ENCODE measurements at regions not wholly inside any gene's neighbourhood (a gene's known extent, or its start where the extent isn't known, plus 50 kb on each side); places are given as distances from the start of the nearest gene placed in this dataset.

DNA sequence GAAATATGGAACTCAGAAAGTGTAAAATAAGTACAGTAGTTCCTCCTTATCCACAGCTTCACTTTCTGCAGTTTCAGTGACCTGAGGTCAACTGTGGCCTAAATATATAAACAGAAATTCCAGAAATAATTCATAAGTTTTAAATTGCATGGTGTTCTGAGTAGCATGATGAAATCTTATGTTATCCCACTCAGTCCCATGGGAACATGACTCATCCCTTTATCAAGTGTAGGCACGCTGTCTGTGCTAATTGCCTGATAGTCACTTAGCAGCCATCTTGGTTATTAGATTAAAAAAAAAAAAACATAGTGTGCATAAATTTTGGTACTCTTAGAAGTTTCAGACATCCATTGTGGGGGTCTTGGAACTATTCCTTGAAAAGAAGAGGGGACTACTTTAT is 983.4 kb upstream of the ADGRL3 start:
- no peaks in the 10 kb centered on the region for H3K36me3 ChIP-seq (ENCODE audit: control insufficient read depth in 2 of 2, extremely low read depth in 1 of 2, insufficient read depth in 2 of 2, low read length in 2 of 2)
- BruUV-seq (replicated peaks): no TSS peak
- FAIRE-seq: no peak

More for the DNA sequence above, 983.4 kb upstream of the ADGRL3 start:
- H3K9me3 ChIP-seq (replicated peaks; ENCODE audit: control insufficient read depth, insufficient read depth, low read length): no peaks in the 10 kb centered on the region
- no peak overlapping the region for H3K4me3 ChIP-seq (replicated peaks in 1 of 3; ENCODE audit: insufficient read depth in 1 of 3, low read depth in 1 of 3, low read length in 3 of 3)
- intact Hi-C loops (cut with micrococcal nuclease) (no loop called here), dilution Hi-C loops (cut with MboI; ENCODE audit: extremely low pct_ligation_motif_present, low sequenced_read_pairs) (no loop called here)
- no peaks in the 10 kb centered on the region for H3K27me3 ChIP-seq (ENCODE audit: control insufficient read depth in 2 of 2, insufficient read depth in 2 of 2, low read length in 2 of 2)
- no peaks in the 10 kb centered on the region for H4K20me1 ChIP-seq (replicated peaks; ENCODE audit: control insufficient read depth, extremely low read depth, insufficient read depth, low read length)
- H3K9ac ChIP-seq (replicated peaks; ENCODE audit: extremely low read depth, insufficient read depth, low read length): no peak overlapping the region
- no peak overlapping the region for H3K4me2 ChIP-seq (ENCODE audit: insufficient read depth, low read length)
- no peaks in the 10 kb centered on the region for H3K79me2 ChIP-seq (ENCODE audit: control insufficient read depth, insufficient read depth, low read length)
- H2AFZ ChIP-seq (ENCODE audit: low read depth, low read length): no peak overlapping the region
- ChIA-PET POLR2A (no interaction called here), CTCF (no interaction called here)
- no peak for DNase-seq (ENCODE audit: low read depth, low spot score)
- no peak overlapping the region for H3K27ac ChIP-seq (ENCODE audit: insufficient read depth, low read depth, low read length)
- H3K9me1 ChIP-seq (replicated peaks; ENCODE audit: control insufficient read depth, extremely low read depth, insufficient read depth, low read length): no peaks in the 10 kb centered on the region
- H3K4me1 ChIP-seq (ENCODE audit: control insufficient read depth, extremely low read depth, insufficient read depth, low read length): no peaks in the 10 kb centered on the region
- TF ChIP-seq EZH2 (IDR thresholded peaks at IDR 0.05; ENCODE audit: borderline replicate concordance, low read depth, low read length, severe bottlenecking) (no peak), GATA2 (IDR thresholded peaks at IDR 0.05; ENCODE audit: insufficient read depth, insufficient read length, low read depth, low read length) (no peak), FOS (IDR thresholded peaks at IDR 0.05; ENCODE audit: borderline replicate concordance, insufficient read depth, low read length) (no peak), POLR2AphosphoS5 (IDR thresholded peaks at IDR 0.05; ENCODE audit: insufficient read depth, low read depth, low read length) (no peak), JUN (IDR thresholded peaks at IDR 0.05; ENCODE audit: borderline replicate concordance, insufficient read depth, insufficient read length, low read depth) (no peak), POLR2A (IDR thresholded peaks at IDR 0.05; ENCODE audit: low read depth, low read length) (no peak), MYC (IDR thresholded peaks at IDR 0.05; ENCODE audit: low read depth, low read length) (no peak)
- TF ChIP-seq, protein P1, sequence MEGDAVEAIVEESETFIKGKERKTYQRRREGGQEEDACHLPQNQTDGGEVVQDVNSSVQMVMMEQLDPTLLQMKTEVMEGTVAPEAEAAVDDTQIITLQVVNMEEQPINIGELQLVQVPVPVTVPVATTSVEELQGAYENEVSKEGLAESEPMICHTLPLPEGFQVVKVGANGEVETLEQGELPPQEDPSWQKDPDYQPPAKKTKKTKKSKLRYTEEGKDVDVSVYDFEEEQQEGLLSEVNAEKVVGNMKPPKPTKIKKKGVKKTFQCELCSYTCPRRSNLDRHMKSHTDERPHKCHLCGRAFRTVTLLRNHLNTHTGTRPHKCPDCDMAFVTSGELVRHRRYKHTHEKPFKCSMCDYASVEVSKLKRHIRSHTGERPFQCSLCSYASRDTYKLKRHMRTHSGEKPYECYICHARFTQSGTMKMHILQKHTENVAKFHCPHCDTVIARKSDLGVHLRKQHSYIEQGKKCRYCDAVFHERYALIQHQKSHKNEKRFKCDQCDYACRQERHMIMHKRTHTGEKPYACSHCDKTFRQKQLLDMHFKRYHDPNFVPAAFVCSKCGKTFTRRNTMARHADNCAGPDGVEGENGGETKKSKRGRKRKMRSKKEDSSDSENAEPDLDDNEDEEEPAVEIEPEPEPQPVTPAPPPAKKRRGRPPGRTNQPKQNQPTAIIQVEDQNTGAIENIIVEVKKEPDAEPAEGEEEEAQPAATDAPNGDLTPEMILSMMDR (IDR thresholded peaks at IDR 0.05; ENCODE audit: extremely low read depth in 1 of 2, insufficient read depth in 1 of 2, low read depth in 1 of 2, low read length in 2 of 2): no peak
- TF ChIP-seq, protein P2, sequence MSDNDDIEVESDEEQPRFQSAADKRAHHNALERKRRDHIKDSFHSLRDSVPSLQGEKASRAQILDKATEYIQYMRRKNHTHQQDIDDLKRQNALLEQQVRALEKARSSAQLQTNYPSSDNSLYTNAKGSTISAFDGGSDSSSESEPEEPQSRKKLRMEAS (IDR thresholded peaks at IDR 0.05; ENCODE audit: insufficient read depth, insufficient read length): no peak
